H9 (cell line): ENCODE measurements at regions not wholly inside any gene's neighbourhood (a gene's known extent, or its start where the extent isn't known, plus 50 kb on each side); places are given as distances from the start of the nearest gene placed in this dataset.

Experiments
- DNase-seq: peaks from one replicate; pipeline ENCODE4 v3.0.0-alpha.2; 2017
- H2AFZ ChIP-seq: one replicate; pipeline ENCODE4 v1.6.1; 2013; ENCODE audit warnings: mild to moderate bottlenecking, low read length, control low read depth, moderate library complexity
- H2AK5ac ChIP-seq: 2 replicates; pipeline ENCODE4 v1.6.1; 2013; ENCODE audit warnings: low read length, control low read depth, mixed read lengths; ENCODE audit not compliant: insufficient read length
- H2BK120ac ChIP-seq: one replicate; pipeline ENCODE4 v1.6.1; 2013; ENCODE audit warnings: low read depth, mild to moderate bottlenecking, low read length, control low read depth, inconsistent platforms; ENCODE audit not compliant: poor library complexity, severe bottlenecking
- H2BK12ac ChIP-seq: 2 replicates; pipeline ENCODE4 v1.6.1; 2013; ENCODE audit warnings: low read length, control low read depth, mixed read lengths, low read depth; ENCODE audit not compliant: insufficient read length
- H2BK15ac ChIP-seq: 2 replicates; pipeline ENCODE4 v1.6.1; 2013; ENCODE audit warnings: low read depth, low read length, control low read depth
- H2BK20ac ChIP-seq: one replicate; pipeline ENCODE4 v1.6.1; 2013; ENCODE audit warnings: low read depth, mild to moderate bottlenecking, low read length, control low read depth, inconsistent platforms; ENCODE audit not compliant: poor library complexity, severe bottlenecking
- H2BK5ac ChIP-seq: 2 replicates; pipeline ENCODE4 v1.6.1; 2013; ENCODE audit warnings: low read length, control low read depth, mixed read lengths; ENCODE audit not compliant: insufficient read length
- H3K14ac ChIP-seq: 2 replicates; pipeline ENCODE4 v1.6.1; 2013; ENCODE audit warnings: low read length, control low read depth; ENCODE audit not compliant: insufficient read depth
- H3K18ac ChIP-seq: 2 replicates; pipeline ENCODE4 v1.6.1; 2013; ENCODE audit warnings: low read depth, mild to moderate bottlenecking, mixed read lengths, low read length, control low read depth; ENCODE audit not compliant: insufficient read length
- H3K23ac ChIP-seq: 2 replicates; pipeline ENCODE4 v1.6.1; 2013; ENCODE audit warnings: low read length, control low read depth, mixed read lengths, low read depth; ENCODE audit not compliant: insufficient read length
- H3K23me2 ChIP-seq: 2 replicates; pipeline ENCODE4 v1.6.1; 2013; ENCODE audit warnings: low read depth, mild to moderate bottlenecking, mixed read lengths, low read length, control low read depth; ENCODE audit not compliant: insufficient read length, poor library complexity, severe bottlenecking
- H3K27ac ChIP-seq: 2 replicates; pipeline ENCODE4 v1.5.1; 2013; ENCODE audit warnings: low read length, control low read depth, mixed read lengths, low read depth; ENCODE audit not compliant: insufficient read length
- H3K27me3 ChIP-seq: 2 replicates; pipeline ENCODE4 v1.6.1; 2013; ENCODE audit warnings: low read length, control low read depth, inconsistent platforms; ENCODE audit not compliant: insufficient read depth
- H3K4ac ChIP-seq: 2 replicates; pipeline ENCODE4 v1.6.1; 2013; ENCODE audit warnings: low read depth, mild to moderate bottlenecking, control low read depth, inconsistent platforms, low read length, moderate library complexity
- H3K4me1 ChIP-seq: 2 replicates; pipeline ENCODE4 v1.6.1; 2013; ENCODE audit warnings: low read length, control low read depth, inconsistent platforms; ENCODE audit not compliant: insufficient read depth
- H3K4me2 ChIP-seq: 2 replicates; pipeline ENCODE4 v1.6.1; 2013; ENCODE audit warnings: low read length, control low read depth, mixed read lengths; ENCODE audit not compliant: insufficient read length, insufficient read depth
- H3K56ac ChIP-seq: 2 replicates; pipeline ENCODE4 v1.6.1; 2013; ENCODE audit warnings: low read depth, mild to moderate bottlenecking, mixed read lengths, low read length, control low read depth; ENCODE audit not compliant: insufficient read length
- H3K79me1 ChIP-seq: 2 replicates; pipeline ENCODE4 v1.6.1; 2013; ENCODE audit warnings: low read depth, mild to moderate bottlenecking, moderate library complexity, low read length, control low read depth, inconsistent platforms; ENCODE audit not compliant: insufficient read depth, poor library complexity, severe bottlenecking
- H3K79me2 ChIP-seq: 2 replicates; pipeline ENCODE4 v1.6.1; 2013; ENCODE audit warnings: low read length, control low read depth, inconsistent platforms; ENCODE audit not compliant: insufficient read depth
- H3K9ac ChIP-seq: 2 replicates; pipeline ENCODE4 v1.6.1; 2013; ENCODE audit warnings: low read length, control low read depth, mixed read lengths; ENCODE audit not compliant: insufficient read length; ENCODE audit errors: extremely low read depth
- H3K9me3 ChIP-seq: one replicate; pipeline ENCODE4 v1.6.1; 2013; ENCODE audit warnings: low read depth, low read length, inconsistent platforms; ENCODE audit not compliant: control insufficient read depth
- H3T11ph ChIP-seq: one replicate; pipeline ENCODE4 v1.6.1; 2013; ENCODE audit warnings: mild to moderate bottlenecking, low read length, control low read depth, inconsistent platforms
- H4K20me1 ChIP-seq: one replicate; pipeline ENCODE4 v1.6.1; 2013; ENCODE audit not compliant: control insufficient read depth, insufficient read length, insufficient read depth
- H4K5ac ChIP-seq: 2 replicates; pipeline ENCODE4 v1.6.1; 2013; ENCODE audit warnings: low read depth, mild to moderate bottlenecking, mixed read lengths, low read length, control low read depth; ENCODE audit not compliant: insufficient read length
- H4K8ac ChIP-seq: replicated peaks from 2 replicates; pipeline ENCODE4 v1.6.1; 2013; ENCODE audit warnings: low read length, control low read depth, mixed read lengths, low read depth; ENCODE audit not compliant: insufficient read length
- H4K91ac ChIP-seq: 2 replicates; pipeline ENCODE4 v1.6.1; 2013; ENCODE audit warnings: low read depth, mild to moderate bottlenecking, moderate library complexity, mixed read lengths, low read length, control low read depth; ENCODE audit not compliant: insufficient read length
- H3K27ac Mint-ChIP-seq, 3 experiments: 2 replicates in 2 of 3; 3 replicates in 1 of 3; pipeline ENCODE4 v1.8.0; 2020 to 2021; ENCODE audit warnings: mixed read lengths in 3 of 3, mild to moderate bottlenecking in 1 of 3, moderate library complexity in 1 of 3
- H3K27me3 Mint-ChIP-seq: 2 replicates; pipeline ENCODE4 v1.8.0; 2021; ENCODE audit warnings: low read depth, mild to moderate bottlenecking, moderate library complexity, mixed read lengths
- H3K36me3 Mint-ChIP-seq, 3 experiments: 2 replicates in 2 of 3; 3 replicates in 1 of 3; pipeline ENCODE4 v1.8.0; 2020 to 2021; ENCODE audit warnings: low read depth in 3 of 3, mixed read lengths in 3 of 3; ENCODE audit not compliant: insufficient read depth in 1 of 3
- H3K4me1 Mint-ChIP-seq, 2 experiments: 2 replicates each; pipeline ENCODE4 v1.8.0; 2020; ENCODE audit warnings: mixed read lengths in 2 of 2
- H3K4me3 Mint-ChIP-seq, 2 experiments: 2 replicates in 1 of 2; 3 replicates in 1 of 2; pipeline ENCODE4 v1.8.0; 2020 to 2021; ENCODE audit warnings: mild to moderate bottlenecking in 2 of 2, mixed read lengths in 2 of 2, moderate library complexity in 1 of 2
- H3K9me3 Mint-ChIP-seq, 2 experiments: 2 replicates in 1 of 2; 3 replicates in 1 of 2; pipeline ENCODE4 v1.8.0; 2020; ENCODE audit warnings: mild to moderate bottlenecking in 2 of 2, mixed read lengths in 2 of 2, moderate library complexity in 1 of 2
- WGBS: extraction: QIAGEN DNeasy Blood & Tissue Kit; methylation state at CpG from one replicate; pipeline ENCODE4 v1.1.7; 2013; ENCODE audit warnings: missing lambda C conversion rate, low lambda C conversion rate, mixed read lengths; ENCODE audit not compliant: insufficient read length; ENCODE audit errors: extremely low coverage; 5-methylcytosine and 5-hydroxymethylcytosine counted together
- TF ChIP-seq, protein P1 (sequence below): fragments of 200-600 bp; sonication (generic); conservative IDR thresholded peaks from 3 replicates; pipeline ENCODE4 v1.8.0; 2021; ENCODE audit warnings: antibody characterized with exemption, mild to moderate bottlenecking

DNA sequence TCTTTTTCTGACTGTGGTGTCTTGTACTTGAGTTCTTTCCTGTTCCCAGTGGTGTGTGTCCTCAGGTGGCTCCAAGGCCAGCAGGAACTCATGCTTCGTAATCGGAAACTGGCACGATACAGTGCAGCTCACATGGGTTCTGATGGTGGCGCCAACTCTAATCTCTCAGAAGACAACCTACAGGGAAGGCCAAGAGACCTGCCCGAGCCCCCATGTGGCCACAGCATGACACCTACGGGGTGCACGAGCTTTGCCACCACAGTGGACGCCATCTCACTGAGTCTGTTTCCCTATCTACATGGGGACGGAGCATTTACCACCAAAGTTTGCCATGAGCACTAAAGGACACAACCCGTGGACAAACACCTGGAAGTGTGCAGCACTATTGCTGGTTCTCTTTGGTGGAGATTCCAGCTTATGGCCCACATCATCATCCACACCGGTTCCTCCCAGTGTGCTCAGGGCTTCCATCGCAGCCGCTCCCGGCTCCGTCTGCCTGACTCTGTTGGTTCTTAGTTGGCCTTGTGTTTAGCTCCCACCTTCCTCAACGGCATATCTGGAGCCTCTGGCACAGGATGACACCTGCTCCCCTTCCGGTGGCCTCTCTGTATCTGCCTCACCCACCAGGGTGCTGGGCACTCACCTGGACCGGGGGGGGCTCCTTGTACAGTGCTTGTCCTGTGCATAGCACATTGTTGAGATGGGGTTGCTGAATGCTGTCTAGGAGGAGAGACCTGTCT lies 586.6 kb upstream of the MKI67 start:
- H4K8ac ChIP-seq, result no peak overlapping the region
- H2AK5ac ChIP-seq, result no peak overlapping the region
- H4K5ac ChIP-seq, result no peak overlapping the region
- Mint-ChIP-seq H3K4me3 (no peak overlapping the region), H3K9me3 (peaks cover 0 to 3% of the 10 kb centered on the region in 2 experiments; a peak in 1 of 5 replicates), H3K4me1 (peaks cover 9 to 22% of the 10 kb centered on the region in 2 experiments), H3K27ac (peak overlapping the region in 1 of 3 experiments; percentile 72; a peak in 3 of 7 replicates), H3K27me3 (peaks cover 1% of the 10 kb centered on the region), H3K36me3 (no peaks in the 10 kb centered on the region)
- WGBS, result no CpG with 5 or more reads among the region's 18 CpGs
- H3T11ph ChIP-seq, result no peak overlapping the region
- no peak overlapping the region for H2BK15ac ChIP-seq
- H3K9me3 ChIP-seq, result no peaks in the 10 kb centered on the region
- no peak for DNase-seq
- no peak overlapping the region for H2BK12ac ChIP-seq
- no peak overlapping the region for H3K23ac ChIP-seq
- no peak overlapping the region for H3K27ac ChIP-seq
- no peak overlapping the region for H2BK20ac ChIP-seq
- H3K9ac ChIP-seq, result no peak overlapping the region
- no peak overlapping the region for H3K56ac ChIP-seq
- H3K4me1 ChIP-seq, result no peaks in the 10 kb centered on the region
- H2BK120ac ChIP-seq, result no peak overlapping the region
- no peak overlapping the region for H3K4me2 ChIP-seq
- H3K23me2 ChIP-seq, result no peaks in the 10 kb centered on the region
- H4K91ac ChIP-seq, result no peak overlapping the region
- no peaks in the 10 kb centered on the region for H3K79me2 ChIP-seq
- no peak overlapping the region; the same call in 1 of the 2 replicates for H3K14ac ChIP-seq
- H2BK5ac ChIP-seq, result no peak overlapping the region
- H3K18ac ChIP-seq, result no peak overlapping the region
- no peaks in the 10 kb centered on the region for H4K20me1 ChIP-seq
- H3K79me1 ChIP-seq, result no peaks in the 10 kb centered on the region
- TF ChIP-seq, protein P1, sequence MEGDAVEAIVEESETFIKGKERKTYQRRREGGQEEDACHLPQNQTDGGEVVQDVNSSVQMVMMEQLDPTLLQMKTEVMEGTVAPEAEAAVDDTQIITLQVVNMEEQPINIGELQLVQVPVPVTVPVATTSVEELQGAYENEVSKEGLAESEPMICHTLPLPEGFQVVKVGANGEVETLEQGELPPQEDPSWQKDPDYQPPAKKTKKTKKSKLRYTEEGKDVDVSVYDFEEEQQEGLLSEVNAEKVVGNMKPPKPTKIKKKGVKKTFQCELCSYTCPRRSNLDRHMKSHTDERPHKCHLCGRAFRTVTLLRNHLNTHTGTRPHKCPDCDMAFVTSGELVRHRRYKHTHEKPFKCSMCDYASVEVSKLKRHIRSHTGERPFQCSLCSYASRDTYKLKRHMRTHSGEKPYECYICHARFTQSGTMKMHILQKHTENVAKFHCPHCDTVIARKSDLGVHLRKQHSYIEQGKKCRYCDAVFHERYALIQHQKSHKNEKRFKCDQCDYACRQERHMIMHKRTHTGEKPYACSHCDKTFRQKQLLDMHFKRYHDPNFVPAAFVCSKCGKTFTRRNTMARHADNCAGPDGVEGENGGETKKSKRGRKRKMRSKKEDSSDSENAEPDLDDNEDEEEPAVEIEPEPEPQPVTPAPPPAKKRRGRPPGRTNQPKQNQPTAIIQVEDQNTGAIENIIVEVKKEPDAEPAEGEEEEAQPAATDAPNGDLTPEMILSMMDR, result no peak
- H2AFZ ChIP-seq, result no peak overlapping the region
- no peak overlapping the region for H3K4ac ChIP-seq
- H3K27me3 ChIP-seq, result no peaks in the 10 kb centered on the region
